Neural progenitor cell (in vitro differentiated cells): ENCODE measurements at regions not wholly inside any gene's neighbourhood (a gene's known extent, or its start where the extent isn't known, plus 50 kb on each side); places are given as distances from the start of the nearest gene placed in this dataset.

Experiments
- CTCF ChIP-seq: fragments of 200-600 bp; sonication (generic); IDR thresholded peaks from 2 replicates; pipeline ENCODE4 v1.5.1; 2017; ENCODE audit warnings: antibody characterized with exemption, mild to moderate bottlenecking
- EZH2phosphoT487 ChIP-seq: fragments of 200-600 bp; sonication (generic); IDR thresholded peaks from 2 replicates; pipeline ENCODE4 v1.6.1; 2017; ENCODE audit warnings: antibody characterized with exemption

- TF ChIP-seq EZH2phosphoT487 (no peak), CTCF (no peak)
These were observed 213.9 kb downstream of the ACKR3 start for GRCh38 chr2:236783417-236784020.
